K562 (cell line): ENCODE measurements at regions not wholly inside any gene's neighbourhood (a gene's known extent, or its start where the extent isn't known, plus 50 kb on each side); places are given as distances from the start of the nearest gene placed in this dataset.

Experiments used
- ARID3B ChIP-seq: fragments of 250-450 bp; sonication (Bioruptor Pico); IDR thresholded peaks from 2 replicates; pipeline ENCODE4 v1.4.0; 2020; ENCODE audit warnings: borderline replicate concordance
- HDGF ChIP-seq: fragments of 450-650 bp; IDR thresholded peaks from 2 replicates; pipeline ENCODE4 v1.6.1; 2016
- KLF1 ChIP-seq: fragments of 450-650 bp; IDR thresholded peaks from 2 replicates; pipeline ENCODE4 v1.6.1; 2016; ENCODE audit warnings: missing genetic modification characterization, missing compliant biosample characterization
- KLF16 ChIP-seq: IDR thresholded peaks from 2 replicates; pipeline ENCODE4 v1.6.1; 2016; ENCODE audit warnings: antibody characterized with exemption
- MAFF ChIP-seq: IDR thresholded peaks from 2 replicates; pipeline ENCODE4 v1.6.1; 2012; ENCODE audit warnings: low read length, improper control_type of control experiment
- RAD21 ChIP-seq, 2 experiments: fragments of 250-450 bp in 1 of 2; fragments of 450-650 bp in 1 of 2; sonication (Bioruptor Pico) in 1 of 2; formaldehyde crosslinking in 1 of 2; IDR thresholded peaks in 1 of 2; conservative IDR thresholded peaks in 1 of 2; 2 replicates each; pipeline versions ENCODE4 v1.4.0 to v1.8.0; 2020 to 2022; ENCODE audit warnings: mild to moderate bottlenecking in 2 of 2, moderate library complexity in 1 of 2
- SMARCA4 ChIP-seq: fragments of 450-650 bp; IDR thresholded peaks from 2 replicates; pipeline ENCODE4 v1.6.1; 2016
- ZNF24 ChIP-seq: fragments of 450-650 bp; IDR thresholded peaks from 2 replicates; pipeline ENCODE4 v1.6.1; 2016
- TF ChIP-seq, protein P1 (sequence below): fragments of 450-650 bp; IDR thresholded peaks from 2 replicates; pipeline ENCODE4 v1.6.1; 2016; ENCODE audit warnings: low read depth, mild to moderate bottlenecking, moderate library complexity
- TF ChIP-seq, protein P2 (sequence below), 2 experiments: IDR thresholded peaks in 1 of 2; conservative IDR thresholded peaks in 1 of 2; 2 replicates each; pipeline ENCODE4 v1.6.1; 2016; ENCODE audit warnings: low read depth in 2 of 2, mild to moderate bottlenecking in 1 of 2, missing compliant biosample characterization in 1 of 2, missing genetic modification characterization in 1 of 2, moderate library complexity in 1 of 2

DNA sequence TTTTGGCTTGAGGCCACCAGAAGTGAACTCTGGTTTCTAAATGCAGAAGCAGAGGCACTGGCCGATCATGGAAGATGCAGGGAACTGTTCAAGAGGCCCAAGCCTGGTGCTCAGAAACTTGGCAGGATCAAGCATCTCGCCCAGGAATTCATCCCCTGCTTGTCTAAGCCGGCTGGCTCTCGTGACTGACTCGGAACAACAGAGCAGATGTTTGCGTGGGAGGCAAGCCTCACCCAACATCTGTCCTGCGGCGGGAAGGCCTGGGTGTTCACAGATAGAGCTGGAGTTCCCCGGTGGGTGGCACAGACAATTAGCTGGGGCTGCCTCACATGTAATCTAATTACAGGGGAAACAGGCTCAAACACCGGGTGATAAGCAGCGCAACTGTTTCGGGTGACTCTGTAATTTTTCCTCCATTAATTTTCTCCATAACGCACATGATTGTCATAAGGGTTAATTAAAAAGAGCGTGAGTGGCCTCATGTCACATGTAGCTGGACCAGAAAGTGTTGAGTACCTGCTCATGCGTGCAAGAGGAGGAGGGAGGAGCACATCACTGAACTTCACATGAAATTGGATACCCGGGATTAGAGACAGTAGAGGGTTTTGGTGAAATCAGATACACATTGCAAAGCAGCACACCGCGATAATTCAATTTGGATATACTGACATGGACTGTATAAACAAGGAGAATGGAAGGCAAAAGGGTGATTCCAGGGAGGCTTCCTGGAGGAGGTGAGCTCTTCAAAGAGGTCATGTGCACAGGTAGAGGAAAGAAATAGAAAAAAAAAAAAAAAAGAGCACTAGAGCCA lies 180.0 kb downstream of the ETS2 start (continued):
- TF ChIP-seq, protein P1, sequence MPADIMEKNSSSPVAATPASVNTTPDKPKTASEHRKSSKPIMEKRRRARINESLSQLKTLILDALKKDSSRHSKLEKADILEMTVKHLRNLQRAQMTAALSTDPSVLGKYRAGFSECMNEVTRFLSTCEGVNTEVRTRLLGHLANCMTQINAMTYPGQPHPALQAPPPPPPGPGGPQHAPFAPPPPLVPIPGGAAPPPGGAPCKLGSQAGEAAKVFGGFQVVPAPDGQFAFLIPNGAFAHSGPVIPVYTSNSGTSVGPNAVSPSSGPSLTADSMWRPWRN = peak; percentile 79
- TF ChIP-seq KLF1 (tag) = peak; percentile 66; the same call in 1 of the 2 replicates
- no peak for TF ChIP-seq ARID3B (CRISPR knock-in tag)
- 0 out of 4 replicates have a peak, but pooled peaks of 1 of the 2 experiments have one; percentile 9 for TF ChIP-seq RAD21 (CRISPR knock-in tag; conservative IDR thresholded peaks at IDR 0.05 in 1 of 2, IDR thresholded peaks at IDR 0.05 in 1 of 2)
- 0 out of 2 replicates have a peak, but pooled peaks have one; percentile 22 for TF ChIP-seq ZNF24
- TF ChIP-seq SMARCA4 = peak; percentile 89
- TF ChIP-seq, protein P2, sequence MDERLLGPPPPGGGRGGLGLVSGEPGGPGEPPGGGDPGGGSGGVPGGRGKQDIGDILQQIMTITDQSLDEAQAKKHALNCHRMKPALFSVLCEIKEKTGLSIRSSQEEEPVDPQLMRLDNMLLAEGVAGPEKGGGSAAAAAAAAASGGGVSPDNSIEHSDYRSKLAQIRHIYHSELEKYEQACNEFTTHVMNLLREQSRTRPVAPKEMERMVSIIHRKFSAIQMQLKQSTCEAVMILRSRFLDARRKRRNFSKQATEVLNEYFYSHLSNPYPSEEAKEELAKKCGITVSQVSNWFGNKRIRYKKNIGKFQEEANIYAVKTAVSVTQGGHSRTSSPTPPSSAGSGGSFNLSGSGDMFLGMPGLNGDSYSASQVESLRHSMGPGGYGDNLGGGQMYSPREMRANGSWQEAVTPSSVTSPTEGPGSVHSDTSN (CRISPR knock-in tag; IDR thresholded peaks at IDR 0.05; ENCODE audit: low read depth) = no peak
- TF ChIP-seq, protein P2 (tag; conservative IDR thresholded peaks at IDR 0.05; ENCODE audit: low read depth) = no peak
- TF ChIP-seq HDGF = no peak
- peak; percentile 99 for TF ChIP-seq KLF16
- no peak for TF ChIP-seq MAFF
